ENCODE measurements at regions not wholly inside any gene's neighbourhood (a gene's known extent, or its start where the extent isn't known, plus 50 kb on each side); places are given as distances from the start of the nearest gene placed in this dataset.

GRCh38 chrX:41009850-41010846 is 75.1 kb upstream of the USP9X start:
- no peak overlapping the region for H4K5ac ChIP-seq (ENCODE audit: insufficient read length, low read depth, low read length)
- H3T11ph ChIP-seq (ENCODE audit: low read length), result no peak overlapping the region
- no peak overlapping the region; the same call in 1 of the 2 replicates for H3K14ac ChIP-seq (ENCODE audit: insufficient read depth, low read length)
- no peak overlapping the region for H2BK5ac ChIP-seq (ENCODE audit: insufficient read length, low read length)
- H3K23ac ChIP-seq (ENCODE audit: insufficient read length, low read depth, low read length), result no peak overlapping the region
- H3K27ac ChIP-seq (ENCODE audit: insufficient read length, low read depth, low read length), result peak overlapping the region; percentile 22
- H3K9me3 ChIP-seq (ENCODE audit: control insufficient read depth, low read depth, low read length), result no peaks in the 10 kb centered on the region
- H3K9me3 Mint-ChIP-seq, result peaks cover 60 to 62% of the 10 kb centered on the region in 2 experiments
- peak overlapping the region in 2 of 3 experiments; percentile 25 to 76; a peak in 3 of 7 replicates for H3K27ac Mint-ChIP-seq
- H3K4me1 Mint-ChIP-seq, result peaks cover 12 to 19% of the 10 kb centered on the region in 2 experiments
- H2AK5ac ChIP-seq (ENCODE audit: insufficient read length, low read length), result no peak overlapping the region
- no peak overlapping the region for H4K91ac ChIP-seq (ENCODE audit: insufficient read length, low read depth, low read length)
- H4K20me1 ChIP-seq (ENCODE audit: control insufficient read depth, insufficient read depth, insufficient read length), result no peaks in the 10 kb centered on the region
- H3K9ac ChIP-seq (ENCODE audit: extremely low read depth, insufficient read length, low read length), result no peak overlapping the region
- no peak overlapping the region for H2BK120ac ChIP-seq (ENCODE audit: low read depth, low read length, poor library complexity, severe bottlenecking)
- no peaks in the 10 kb centered on the region; the same call in 1 of the 2 replicates for H3K27me3 Mint-ChIP-seq (ENCODE audit: low read depth)
- no peak overlapping the region for H3K4me2 ChIP-seq (ENCODE audit: insufficient read depth, insufficient read length, low read length)
- no peak overlapping the region for H4K8ac ChIP-seq (replicated peaks; ENCODE audit: insufficient read length, low read depth, low read length)
- H3K79me1 ChIP-seq (ENCODE audit: insufficient read depth, low read depth, low read length, poor library complexity, severe bottlenecking), result no peaks in the 10 kb centered on the region
- peak; percentile 85 for DNase-seq
- H2BK15ac ChIP-seq (ENCODE audit: low read depth, low read length), result no peak overlapping the region
- TF ChIP-seq, protein P1, sequence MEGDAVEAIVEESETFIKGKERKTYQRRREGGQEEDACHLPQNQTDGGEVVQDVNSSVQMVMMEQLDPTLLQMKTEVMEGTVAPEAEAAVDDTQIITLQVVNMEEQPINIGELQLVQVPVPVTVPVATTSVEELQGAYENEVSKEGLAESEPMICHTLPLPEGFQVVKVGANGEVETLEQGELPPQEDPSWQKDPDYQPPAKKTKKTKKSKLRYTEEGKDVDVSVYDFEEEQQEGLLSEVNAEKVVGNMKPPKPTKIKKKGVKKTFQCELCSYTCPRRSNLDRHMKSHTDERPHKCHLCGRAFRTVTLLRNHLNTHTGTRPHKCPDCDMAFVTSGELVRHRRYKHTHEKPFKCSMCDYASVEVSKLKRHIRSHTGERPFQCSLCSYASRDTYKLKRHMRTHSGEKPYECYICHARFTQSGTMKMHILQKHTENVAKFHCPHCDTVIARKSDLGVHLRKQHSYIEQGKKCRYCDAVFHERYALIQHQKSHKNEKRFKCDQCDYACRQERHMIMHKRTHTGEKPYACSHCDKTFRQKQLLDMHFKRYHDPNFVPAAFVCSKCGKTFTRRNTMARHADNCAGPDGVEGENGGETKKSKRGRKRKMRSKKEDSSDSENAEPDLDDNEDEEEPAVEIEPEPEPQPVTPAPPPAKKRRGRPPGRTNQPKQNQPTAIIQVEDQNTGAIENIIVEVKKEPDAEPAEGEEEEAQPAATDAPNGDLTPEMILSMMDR (conservative IDR thresholded peaks at IDR 0.05), result peak; percentile 48; the same call in 2 of the 3 replicates
- H2BK12ac ChIP-seq (ENCODE audit: insufficient read length, low read depth, low read length), result no peak overlapping the region
- H3K23me2 ChIP-seq (ENCODE audit: insufficient read length, low read depth, low read length, poor library complexity, severe bottlenecking), result no peaks in the 10 kb centered on the region
- H3K56ac ChIP-seq (ENCODE audit: insufficient read length, low read depth, low read length), result no peak overlapping the region
- no peaks in the 10 kb centered on the region for H3K79me2 ChIP-seq (ENCODE audit: insufficient read depth, low read length)
- H3K4me1 ChIP-seq (ENCODE audit: insufficient read depth, low read length), result peaks cover 2% of the 10 kb centered on the region; the same call in 1 of the 2 replicates
- no peak overlapping the region for H3K4me3 Mint-ChIP-seq
- no peak overlapping the region for H3K18ac ChIP-seq (ENCODE audit: insufficient read length, low read depth, low read length)
- peaks cover 0 to 10% (median 2%) of the 10 kb centered on the region in 3 experiments; a peak in 3 of 7 replicates for H3K36me3 Mint-ChIP-seq (ENCODE audit: insufficient read depth in 1 of 3, low read depth in 3 of 3)
- H3K4ac ChIP-seq (ENCODE audit: low read depth, low read length), result no peak overlapping the region
- no peak overlapping the region for H2AFZ ChIP-seq (ENCODE audit: low read length)
- H2BK20ac ChIP-seq (ENCODE audit: low read depth, low read length, poor library complexity, severe bottlenecking), result no peak overlapping the region
- H3K27me3 ChIP-seq (ENCODE audit: insufficient read depth, low read length), result no peaks in the 10 kb centered on the region
- no CpG with 5 or more reads among the region's 28 CpGs for WGBS (ENCODE audit: extremely low coverage, insufficient read length, low lambda C conversion rate)
